ENCODE measurements at regions not wholly inside any gene's neighbourhood (a gene's known extent, or its start where the extent isn't known, plus 50 kb on each side); places are given as distances from the start of the nearest gene placed in this dataset.

- TF ChIP-seq ZNF10 (tag by site-specific recombination; IDR thresholded peaks at IDR 0.05) (no peak), ZBTB49 (tag by site-specific recombination; IDR thresholded peaks at IDR 0.05; ENCODE audit: low read depth) (no peak), ZNF830 (tag by site-specific recombination; IDR thresholded peaks at IDR 0.05; ENCODE audit: low read depth) (no peak), ZNF121 (tag by site-specific recombination; IDR thresholded peaks at IDR 0.05) (no peak), ZNF16 (tag by site-specific recombination; IDR thresholded peaks at IDR 0.05; ENCODE audit: low read depth) (no peak), SCRT1 (tag by site-specific recombination; IDR thresholded peaks at IDR 0.05; ENCODE audit: borderline replicate concordance) (no peak), ELK4 (IDR thresholded peaks at IDR 0.05; ENCODE audit: borderline replicate concordance, low read depth, low read length) (no peak), ZNF157 (tag by site-specific recombination; IDR thresholded peaks at IDR 0.05) (no peak), PRDM1 (tag by site-specific recombination; IDR thresholded peaks at IDR 0.05) (no peak), CTCF (tag by site-specific recombination; IDR thresholded peaks at IDR 0.05) (no peak), ZNF510 (tag by site-specific recombination; IDR thresholded peaks at IDR 0.05; ENCODE audit: insufficient replicate concordance) (no peak)
Observed at GRCh38 chr5:97455996-97456395, 272.9 kb upstream of the RIOK2 start.
